Esophagus muscularis mucosa (tissue), 4 donors: ENCODE measurements at regions not wholly inside any gene's neighbourhood (a gene's known extent, or its start where the extent isn't known, plus 50 kb on each side); places are given as distances from the start of the nearest gene placed in this dataset.

Experiments used
- DNase-seq: peaks from one replicate; pipeline ENCODE4 v3.0.0-alpha.2; 2017; ENCODE audit errors: extremely low spot score
- H3K27ac ChIP-seq, 4 donors: fragments of 200-600 bp; sonication (generic); replicated peaks in 1 of 4; 1 replicate in 3 of 4; 2 replicates in 1 of 4; pipeline ENCODE4 v1.5.1; 2016 to 2019; ENCODE audit warnings: mild to moderate bottlenecking in 1 of 4
- H3K27me3 ChIP-seq, 4 donors: fragments of 200-600 bp; sonication (generic); one replicate each; pipeline versions ENCODE4 v1.5.1 to v1.6.0; 2016 to 2019
- H3K36me3 ChIP-seq, 4 donors: fragments of 200-600 bp; sonication (generic); one replicate each; pipeline ENCODE4 v1.5.1; 2016 to 2019
- H3K4me1 ChIP-seq, 4 donors: fragments of 200-600 bp; sonication (generic); one replicate each; pipeline ENCODE4 v1.5.1; 2016 to 2019
- H3K4me3 ChIP-seq, 4 donors: fragments of 200-600 bp; sonication (generic); 1 replicate in 2 of 4; 2 replicates in 2 of 4; pipeline ENCODE4 v1.5.1; 2016 to 2019; ENCODE audit warnings: mild to moderate bottlenecking in 4 of 4, moderate library complexity in 1 of 4
- H3K9me3 ChIP-seq, 4 donors: fragments of 200-600 bp; sonication (generic); 1 replicate in 3 of 4; 2 replicates in 1 of 4; pipeline ENCODE4 v1.5.1; 2016 to 2019
- CTCF ChIP-seq, 3 experiments: fragments of 200-600 bp in 2 of 3; fragments of 450-650 bp in 1 of 3; sonication (generic) in 2 of 3; IDR thresholded peaks; one replicate each; pipeline ENCODE4 v1.5.1; 2017 to 2019; ENCODE audit warnings: antibody characterized with exemption in 3 of 3, mild to moderate bottlenecking in 2 of 3, moderate library complexity in 1 of 3
- EP300 ChIP-seq: sonication (generic); formaldehyde crosslinking; IDR thresholded peaks from one replicate; pipeline ENCODE4 v1.6.1; 2017; ENCODE audit warnings: antibody characterized with exemption
- POLR2A ChIP-seq: fragments of 450-650 bp; IDR thresholded peaks from one replicate; pipeline ENCODE4 v1.6.1; 2017; ENCODE audit warnings: antibody characterized with exemption, moderate library complexity, mild to moderate bottlenecking, low read depth
- POLR2AphosphoS5 ChIP-seq, 2 donors: sonication (generic); formaldehyde crosslinking; IDR thresholded peaks; one replicate each; pipeline ENCODE4 v1.6.1; 2017; ENCODE audit warnings: antibody characterized with exemption in 2 of 2
- WGBS: methylation state at CpG from one replicate; pipeline ENCODE4 v1.1.5; 2018; 5-methylcytosine and 5-hydroxymethylcytosine counted together
- intact Hi-C: fragments of 100-400 bp; cut with DNase I; formaldehyde crosslinking; loops from one replicate; pipeline ENCODE4 v1.15.1; 2023

GRCh38 chr3:165464736-165465135 lies 268.6 kb upstream of the SLITRK3 start:
- DNase-seq, result no peak
- H3K9me3 ChIP-seq, result no peaks in the 10 kb centered on the region
- intact Hi-C loops, result no loop called here
- 65% methylated on average over 2 of the region's 2 CpGs for WGBS
- H3K36me3 ChIP-seq, result no peaks in the 10 kb centered on the region
- H3K27ac ChIP-seq, result peak overlapping the region in 3 of 4 donors; percentile 71 to 82 (median 79)
- no peaks in the 10 kb centered on the region for H3K27me3 ChIP-seq
- no peak for TF ChIP-seq POLR2AphosphoS5 (IDR thresholded peaks at IDR 0.05)
- TF ChIP-seq EP300, result no peak
- no peak for TF ChIP-seq CTCF (IDR thresholded peaks at IDR 0.05)
- no peak for TF ChIP-seq POLR2A
- no peak overlapping the region for H3K4me3 ChIP-seq
- peaks cover 0 to 55% (median 49%) of the 10 kb centered on the region in 4 donors for H3K4me1 ChIP-seq

GRCh38 chr3:165463531-165463930 lies 267.3 kb upstream of the SLITRK3 start:
- no peak for DNase-seq
- H3K4me1 ChIP-seq, result peaks cover 0 to 44% (median 40%) of the 10 kb centered on the region in 4 donors
- 38% methylated on average over 1 of the region's 1 CpG for WGBS
- intact Hi-C loops, result no loop called here
- no peaks in the 10 kb centered on the region for H3K36me3 ChIP-seq
- H3K9me3 ChIP-seq, result no peaks in the 10 kb centered on the region
- H3K4me3 ChIP-seq, result no peak overlapping the region
- H3K27ac ChIP-seq, result peak overlapping the region; percentile 71 to 82 (median 78)
- TF ChIP-seq CTCF (IDR thresholded peaks at IDR 0.05), result no peak
- no peak for TF ChIP-seq EP300
- TF ChIP-seq POLR2AphosphoS5 (IDR thresholded peaks at IDR 0.05), result no peak
- TF ChIP-seq POLR2A, result no peak
- no peaks in the 10 kb centered on the region for H3K27me3 ChIP-seq

GRCh38 chr3:165462636-165463334 lies 266.6 kb upstream of the SLITRK3 start:
- peak overlapping the region in 2 of 4 donors; percentile 21 to 36 for H3K4me3 ChIP-seq

GRCh38 chr3:165459924-165460835 lies 264.0 kb upstream of the SLITRK3 start:
- DNase-seq, result no peak
- WGBS, result 69% methylated on average over 15 of the region's 15 CpGs
- H3K4me3 ChIP-seq, result no peak overlapping the region
- intact Hi-C loops, result no loop called here
- peak overlapping the region in 3 of 4 donors; percentile 23 to 79 (median 71) for H3K27ac ChIP-seq
- peaks cover 0 to 34% (median 31%) of the 10 kb centered on the region in 4 donors for H3K4me1 ChIP-seq
- H3K36me3 ChIP-seq, result no peaks in the 10 kb centered on the region
- TF ChIP-seq POLR2A (no peak), CTCF (IDR thresholded peaks at IDR 0.05) (no peak), EP300 (no peak), POLR2AphosphoS5 (IDR thresholded peaks at IDR 0.05) (no peak)
- H3K27me3 ChIP-seq, result no peaks in the 10 kb centered on the region
- H3K9me3 ChIP-seq, result no peaks in the 10 kb centered on the region

More at GRCh38 chr3:165462636-165463334, 266.6 kb upstream of the SLITRK3 start:
- intact Hi-C loops, result no loop called here
- peak overlapping the region; percentile 71 to 82 (median 78) for H3K27ac ChIP-seq
- WGBS, result 31% methylated on average over 6 of the region's 6 CpGs
- H3K9me3 ChIP-seq, result no peaks in the 10 kb centered on the region
- TF ChIP-seq POLR2AphosphoS5 (IDR thresholded peaks at IDR 0.05) (no peak), EP300 (no peak), CTCF (IDR thresholded peaks at IDR 0.05) (no peak), POLR2A (no peak)
- DNase-seq, result no peak
- H3K4me1 ChIP-seq, result peaks cover 0 to 42% (median 36%) of the 10 kb centered on the region in 4 donors
- H3K36me3 ChIP-seq, result no peaks in the 10 kb centered on the region
- H3K27me3 ChIP-seq, result no peaks in the 10 kb centered on the region
